Coronary artery (tissue), 2 donors: ENCODE measurements at regions not wholly inside any gene's neighbourhood (a gene's known extent, or its start where the extent isn't known, plus 50 kb on each side); places are given as distances from the start of the nearest gene placed in this dataset.

Source experiments
- DNase-seq: peaks from one replicate; pipeline ENCODE4 v3.0.0-alpha.2; 2017; ENCODE audit warnings: low spot score
- H3K27ac ChIP-seq, 2 donors: fragments of 200-600 bp; sonication (generic); one replicate each; pipeline ENCODE4 v1.5.1; 2016 to 2019
- H3K4me3 ChIP-seq: fragments of 200-600 bp; sonication (generic); 2 replicates; pipeline ENCODE4 v1.5.1; 2016; ENCODE audit warnings: mild to moderate bottlenecking, moderate library complexity
- CTCF ChIP-seq: fragments of 200-600 bp; sonication (generic); IDR thresholded peaks from one replicate; pipeline ENCODE4 v1.5.1; 2019; ENCODE audit warnings: antibody characterized with exemption

GRCh38 chr7:13032084-13032483, 344.7 kb downstream of the ARL4A start:
- H3K4me3 ChIP-seq, result no peak overlapping the region
- no peak for TF ChIP-seq CTCF
- H3K27ac ChIP-seq, result no peak overlapping the region
- DNase-seq, result no peak

DNA sequence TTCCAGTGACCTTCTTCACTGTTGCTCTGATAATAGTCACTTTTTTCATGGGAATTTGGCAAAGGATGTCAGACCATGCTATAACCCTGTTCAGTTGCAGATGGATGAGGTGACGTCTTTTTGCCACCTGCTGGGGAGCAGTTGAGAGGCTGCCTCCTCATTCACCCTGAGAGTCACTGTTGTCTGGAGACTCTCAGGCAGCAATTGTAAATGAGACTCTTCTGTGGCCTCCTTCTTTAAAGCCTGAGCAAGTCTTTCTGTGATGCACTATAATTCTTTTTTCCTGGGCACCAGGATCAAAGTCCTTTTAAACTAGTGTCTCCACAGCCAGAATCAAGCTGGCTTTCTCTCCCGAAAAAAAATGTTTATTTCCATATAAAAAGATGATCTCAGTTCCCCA, 345.1 kb downstream of the ARL4A start:
- TF ChIP-seq CTCF, result no peak
- Histone ChIP-seq H3K4me3 (no peak overlapping the region), H3K27ac (no peak overlapping the region)
- DNase-seq, result no peak

DNA sequence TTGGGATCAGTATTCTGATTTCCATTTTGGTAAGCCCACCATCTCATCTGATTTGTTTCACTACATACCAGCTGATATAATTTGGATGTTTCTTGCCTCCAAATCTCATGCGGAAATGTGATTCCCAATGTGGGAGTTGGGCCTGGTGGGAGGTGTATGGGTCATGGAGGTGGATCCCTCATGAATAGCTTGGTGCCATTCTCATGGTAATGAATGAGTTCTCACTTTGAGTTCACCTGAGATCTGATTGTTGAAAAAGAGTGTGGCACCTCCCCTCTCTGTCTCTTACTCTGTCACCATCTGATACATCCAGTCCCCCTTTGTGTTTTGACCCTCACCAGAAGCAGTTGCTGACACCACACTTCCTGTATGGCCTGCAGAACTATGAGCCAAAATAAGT, 347.3 kb downstream of the ARL4A start:
- H3K27ac ChIP-seq, result no peak overlapping the region
- H3K4me3 ChIP-seq, result no peak overlapping the region
- DNase-seq, result no peak
- TF ChIP-seq CTCF, result no peak

DNA sequence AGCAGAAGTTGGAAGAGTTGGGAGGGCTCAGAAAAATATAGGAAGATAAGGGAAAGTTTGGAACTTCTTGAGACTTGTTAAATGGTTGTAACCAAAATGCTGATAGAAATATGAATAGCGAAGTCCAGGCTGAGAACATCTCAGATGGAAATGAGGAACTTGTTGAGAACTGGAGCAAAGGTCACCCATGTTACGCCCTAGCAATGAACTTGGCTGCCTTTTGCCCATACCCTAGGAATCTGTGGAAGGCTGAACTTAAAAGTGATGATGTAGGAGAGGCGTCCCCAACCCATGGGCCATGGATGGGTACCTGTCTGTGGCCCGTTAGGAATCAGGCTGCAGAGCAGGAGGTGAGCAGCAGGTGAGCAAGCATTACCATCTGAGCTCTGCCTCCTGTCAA, 347.8 kb downstream of the ARL4A start:
- no peak for TF ChIP-seq CTCF
- H3K4me3 ChIP-seq, result no peak overlapping the region
- no peak for DNase-seq
- no peak overlapping the region for H3K27ac ChIP-seq

GRCh38 chr7:13036256-13036780, 348.9 kb downstream of the ARL4A start:
- no peak for DNase-seq
- TF ChIP-seq CTCF, result no peak
- no peak overlapping the region for H3K4me3 ChIP-seq
- H3K27ac ChIP-seq, result no peak overlapping the region

DNA sequence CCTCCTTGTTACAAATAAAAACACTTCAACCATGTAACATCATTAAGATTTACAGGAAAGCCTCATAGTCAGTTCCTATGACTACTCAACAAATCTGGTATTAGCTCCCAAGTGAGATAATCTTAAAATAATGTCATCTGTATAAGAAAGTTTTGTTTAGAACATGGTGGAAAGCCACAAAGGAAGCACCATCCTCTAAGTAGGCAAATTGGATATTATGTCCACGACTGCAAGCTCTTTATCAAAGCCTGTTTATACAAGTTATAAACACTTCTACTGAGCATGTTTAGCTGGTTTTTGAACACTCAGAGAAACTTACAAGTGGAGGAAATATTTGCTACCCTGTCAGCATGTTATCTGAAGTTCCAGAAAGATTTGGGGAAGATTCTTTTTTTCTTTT, 349.8 kb downstream of the ARL4A start:
- DNase-seq, result no peak
- H3K27ac ChIP-seq, result no peak overlapping the region
- H3K4me3 ChIP-seq, result no peak overlapping the region
- TF ChIP-seq CTCF, result no peak

- no peak for DNase-seq
- Histone ChIP-seq H3K4me3 (no peak overlapping the region), H3K27ac (no peak overlapping the region)
- TF ChIP-seq CTCF, result no peak
Observed at GRCh38 chr7:13041368-13041988, 354.0 kb downstream of the ARL4A start.
